KMS-11 (cell line): ENCODE measurements at regions not wholly inside any gene's neighbourhood (a gene's known extent, or its start where the extent isn't known, plus 50 kb on each side); places are given as distances from the start of the nearest gene placed in this dataset.

Experiments used
- H2AFZ ChIP-seq: fragments of 200-600 bp; sonication (generic); 2 replicates; pipeline ENCODE4 v1.6.1; 2016; ENCODE audit warnings: antibody characterized with exemption, mixed run types, low read depth
- H3K27ac ChIP-seq: fragments of 200-600 bp; sonication (generic); 2 replicates; pipeline ENCODE4 v1.6.1; 2016; ENCODE audit warnings: mild to moderate bottlenecking, mixed run types
- H3K27me3 ChIP-seq: fragments of 200-600 bp; sonication (generic); 2 replicates; pipeline ENCODE4 v1.6.1; 2017; ENCODE audit warnings: mild to moderate bottlenecking, low read depth, mixed run types, moderate library complexity; ENCODE audit not compliant: insufficient read depth
- H3K36me3 ChIP-seq: fragments of 200-600 bp; sonication (generic); 2 replicates; pipeline ENCODE4 v1.6.1; 2017; ENCODE audit warnings: mild to moderate bottlenecking, mixed run types; ENCODE audit not compliant: insufficient read depth
- H3K4me1 ChIP-seq: fragments of 200-600 bp; sonication (generic); 2 replicates; pipeline ENCODE4 v1.6.1; 2016; ENCODE audit warnings: mild to moderate bottlenecking, low read depth, mixed run types; ENCODE audit not compliant: poor library complexity, severe bottlenecking
- H3K4me2 ChIP-seq: fragments of 200-600 bp; sonication (generic); 2 replicates; pipeline ENCODE4 v1.7.0; 2016; ENCODE audit warnings: mild to moderate bottlenecking, mixed run types
- H3K4me3 ChIP-seq: fragments of 200-600 bp; sonication (generic); IDR thresholded peaks from 2 replicates; pipeline ENCODE4 v1.6.1; 2017; ENCODE audit warnings: low read depth, low read length, mixed read lengths; ENCODE audit not compliant: insufficient read depth
- H3K79me2 ChIP-seq: fragments of 200-600 bp; sonication (generic); 2 replicates; pipeline ENCODE4 v1.6.1; 2016; ENCODE audit warnings: low read depth, mixed run types; ENCODE audit not compliant: insufficient read depth
- H3K9ac ChIP-seq: fragments of 200-600 bp; sonication (generic); 2 replicates; pipeline ENCODE4 v1.6.1; 2016; ENCODE audit warnings: mild to moderate bottlenecking, mixed run types
- H4K20me1 ChIP-seq: fragments of 200-600 bp; sonication (generic); 2 replicates; pipeline ENCODE4 v1.6.1; 2016; ENCODE audit warnings: mild to moderate bottlenecking, mixed run types; ENCODE audit not compliant: insufficient read depth
- CTCF ChIP-seq: fragments of 200-600 bp; sonication (generic); conservative IDR thresholded peaks from 2 replicates; pipeline ENCODE4 v1.6.1; 2017; ENCODE audit warnings: low read depth, mild to moderate bottlenecking, antibody characterized with exemption, low read length, moderate library complexity, mixed read lengths

- no peak overlapping the region for H3K4me2 ChIP-seq
- no peak overlapping the region for H3K27ac ChIP-seq
- H4K20me1 ChIP-seq = no peaks in the 10 kb centered on the region
- no peaks in the 10 kb centered on the region for H3K36me3 ChIP-seq
- no peaks in the 10 kb centered on the region for H3K79me2 ChIP-seq
- no peak overlapping the region for H3K9ac ChIP-seq
- H3K4me1 ChIP-seq = no peaks in the 10 kb centered on the region
- H2AFZ ChIP-seq = no peak overlapping the region
- H3K4me3 ChIP-seq = no peak overlapping the region
- no peaks in the 10 kb centered on the region for H3K27me3 ChIP-seq
- TF ChIP-seq CTCF = no peak
Observed at GRCh38 chr6:2507521-2508037, 243.1 kb downstream of the MYLK4 start.

GRCh38 chr6:2507016-2507415 lies 243.7 kb downstream of the MYLK4 start:
- no peak overlapping the region for H3K27ac ChIP-seq
- no peak overlapping the region for H2AFZ ChIP-seq
- H3K36me3 ChIP-seq = no peaks in the 10 kb centered on the region
- no peak for TF ChIP-seq CTCF
- no peaks in the 10 kb centered on the region for H3K79me2 ChIP-seq
- H3K4me1 ChIP-seq = no peaks in the 10 kb centered on the region
- no peak overlapping the region for H3K4me3 ChIP-seq
- no peaks in the 10 kb centered on the region for H4K20me1 ChIP-seq
- H3K4me2 ChIP-seq = no peak overlapping the region
- H3K9ac ChIP-seq = no peak overlapping the region
- H3K27me3 ChIP-seq = no peaks in the 10 kb centered on the region

GRCh38 chr6:2505624-2506023 lies 245.1 kb downstream of the MYLK4 start:
- Histone ChIP-seq H3K36me3 (no peaks in the 10 kb centered on the region), H3K4me3 (no peak overlapping the region), H4K20me1 (no peaks in the 10 kb centered on the region), H3K9ac (no peak overlapping the region), H2AFZ (no peak overlapping the region), H3K4me2 (no peak overlapping the region), H3K27ac (no peak overlapping the region), H3K79me2 (no peaks in the 10 kb centered on the region), H3K4me1 (no peaks in the 10 kb centered on the region), H3K27me3 (no peaks in the 10 kb centered on the region)
- 0 out of 2 replicates have a peak, but pooled peaks have one; percentile 30 for TF ChIP-seq CTCF

GRCh38 chr6:2504495-2505064 lies 246.1 kb downstream of the MYLK4 start:
- Histone ChIP-seq H3K4me1 (no peaks in the 10 kb centered on the region), H3K27ac (no peak overlapping the region), H3K79me2 (no peaks in the 10 kb centered on the region), H2AFZ (no peak overlapping the region), H3K9ac (no peak overlapping the region), H3K27me3 (no peaks in the 10 kb centered on the region), H3K36me3 (no peaks in the 10 kb centered on the region), H4K20me1 (no peaks in the 10 kb centered on the region), H3K4me3 (no peak overlapping the region), H3K4me2 (no peak overlapping the region)
- no peak for TF ChIP-seq CTCF
